TTC549 (cell line): ENCODE measurements at regions not wholly inside any gene's neighbourhood (a gene's known extent, or its start where the extent isn't known, plus 50 kb on each side); places are given as distances from the start of the nearest gene placed in this dataset.

Source experiments
- FAIRE-seq: peaks from 2 replicates; lab custom pipeline; 2012; peaks lifted over from hg19 to GRCh38; lab: Jason Lieb, UNC

DNA sequence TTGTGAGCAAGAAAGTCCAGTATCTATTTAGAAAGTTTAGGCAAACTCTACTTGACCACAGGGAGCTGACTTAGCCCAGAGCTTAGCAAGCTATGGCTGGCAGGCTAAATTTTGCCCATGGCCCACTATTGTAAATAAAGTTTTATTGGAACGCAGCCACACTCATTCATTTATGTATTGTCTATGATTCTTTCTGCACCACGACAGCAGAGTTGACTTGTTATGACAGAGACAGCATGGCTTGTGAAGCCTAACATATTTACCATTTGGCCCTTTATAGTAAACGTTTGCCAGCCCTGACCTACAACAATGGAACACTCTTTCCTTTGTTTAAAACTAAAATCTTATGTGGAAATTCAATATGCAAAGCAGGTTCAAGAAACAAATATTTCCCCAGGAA, 100.0 kb upstream of the ZFHX3 start:
- FAIRE-seq = no peak

GRCh38 chr16:73145166-73145880, 97.4 kb upstream of the ZFHX3 start:
- FAIRE-seq = no peak

DNA sequence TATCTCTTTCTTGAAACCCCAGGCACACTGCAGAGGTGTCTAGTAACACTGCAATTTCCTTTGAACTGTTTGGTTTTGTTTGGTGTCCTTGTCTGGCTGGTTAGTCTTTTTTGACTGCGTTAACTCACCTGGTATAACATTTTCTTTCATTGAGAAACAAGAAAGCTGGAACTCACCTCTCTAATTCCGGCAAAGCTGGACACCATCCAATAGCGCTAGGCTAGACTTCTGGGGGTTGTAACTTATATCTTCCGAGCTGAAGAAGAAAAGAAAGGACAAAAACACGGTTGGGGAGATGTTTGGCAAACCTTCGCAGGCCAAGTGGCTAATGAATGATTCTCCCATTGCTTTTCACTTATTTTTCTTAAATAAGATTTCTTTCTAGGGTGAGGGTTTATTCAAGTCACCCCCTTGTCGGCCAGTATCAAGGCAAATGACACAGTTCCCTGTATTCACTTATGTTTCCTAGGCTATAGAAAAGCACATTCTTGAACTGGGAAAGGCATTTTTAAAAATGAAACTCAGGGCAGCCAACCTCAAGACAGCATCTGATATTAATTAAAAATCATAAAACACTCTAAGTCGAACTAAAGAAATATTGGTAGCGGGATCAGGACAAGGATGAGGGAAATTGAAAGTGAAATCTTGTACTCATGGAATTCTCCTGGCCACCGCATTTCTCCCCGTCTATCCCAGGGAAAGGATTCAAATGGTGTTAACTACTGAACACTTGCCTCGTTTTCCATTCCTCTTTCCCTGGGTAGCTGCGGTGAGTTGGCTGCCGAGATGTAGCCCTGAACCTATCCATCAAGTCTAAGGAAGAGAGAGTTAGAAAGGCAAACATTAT, 95.9 kb upstream of the ZFHX3 start:
- no peak for FAIRE-seq

GRCh38 chr16:73143002-73143401, 95.1 kb upstream of the ZFHX3 start:
- no peak for FAIRE-seq

- no peak for FAIRE-seq
These were observed 94.3 kb upstream of the ZFHX3 start for GRCh38 chr16:73142053-73142854.

DNA sequence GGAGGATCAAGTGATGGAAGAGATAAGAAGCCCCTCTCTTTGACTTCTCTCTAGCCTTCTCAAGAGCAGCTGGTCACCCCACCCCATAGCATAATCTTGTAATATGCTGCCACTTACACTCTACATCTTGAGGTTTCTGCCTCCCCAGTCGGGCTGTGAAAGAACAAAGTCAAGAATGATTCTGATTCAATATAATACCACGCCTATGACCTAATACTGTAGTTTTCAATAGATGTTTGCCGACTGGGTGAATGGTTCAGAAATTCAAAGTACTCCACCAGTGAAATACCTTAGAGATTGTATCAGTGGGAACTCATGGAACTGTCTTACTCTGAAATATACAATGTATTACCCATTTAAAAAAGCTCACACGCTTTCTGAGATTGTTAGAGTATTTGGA, 93.0 kb upstream of the ZFHX3 start:
- FAIRE-seq = no peak

- no peak for FAIRE-seq
These were observed 83.4 kb upstream of the ZFHX3 start for GRCh38 chr16:73131156-73131862.

DNA sequence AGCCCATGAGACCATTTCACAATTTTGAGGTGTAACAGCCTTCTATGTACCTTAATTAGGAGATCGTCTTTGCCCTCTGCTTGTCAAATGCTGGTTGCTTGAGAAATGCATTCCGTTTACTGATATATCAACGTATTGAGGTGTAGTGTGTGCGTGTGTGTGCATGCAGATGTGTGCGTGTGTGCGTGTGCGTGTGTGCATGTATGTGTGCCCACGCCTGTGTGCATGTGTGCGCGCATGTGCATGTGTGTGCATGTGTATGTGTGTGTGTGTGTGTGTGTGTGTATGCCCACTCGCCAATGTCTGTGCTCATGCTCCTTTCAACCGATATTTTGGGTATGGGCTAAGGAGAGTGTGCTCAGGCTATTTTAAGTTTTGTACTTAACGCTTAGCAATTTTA, 81.5 kb upstream of the ZFHX3 start:
- FAIRE-seq = no peak

- no peak for FAIRE-seq
These were observed 78.6 kb upstream of the ZFHX3 start for GRCh38 chr16:73126525-73126853.

DNA sequence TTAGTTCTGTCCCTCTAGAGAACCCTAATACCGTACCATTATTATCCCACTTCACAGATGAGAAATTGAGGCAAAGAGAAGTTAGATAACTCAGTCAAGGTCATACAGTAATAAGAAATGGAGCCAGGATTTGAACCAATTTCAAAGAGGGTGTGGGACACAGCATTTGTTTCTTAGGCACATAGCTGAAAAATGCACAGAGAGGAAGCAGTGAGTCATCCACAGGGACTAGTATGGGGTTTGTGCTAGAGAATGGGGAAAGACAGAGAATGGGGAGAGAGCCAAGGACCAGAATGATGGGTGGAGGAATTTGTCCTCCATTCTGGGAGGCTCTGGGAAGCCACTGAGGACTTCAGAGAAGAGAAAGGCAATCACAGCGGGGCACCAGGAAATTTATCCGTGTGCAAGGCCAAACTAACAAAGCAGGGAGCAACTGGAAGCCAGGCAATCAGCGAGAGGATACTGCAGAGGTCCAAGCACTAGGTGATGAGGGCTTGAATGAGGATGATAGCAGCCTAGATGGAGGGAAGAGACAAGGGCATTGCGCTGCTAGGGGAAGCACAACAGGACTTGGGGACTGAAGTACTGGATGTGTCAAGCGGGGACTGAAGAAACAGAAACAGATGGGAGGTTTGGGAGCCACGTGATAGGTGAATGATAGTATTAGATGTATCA, 78.1 kb upstream of the ZFHX3 start:
- FAIRE-seq = no peak

DNA sequence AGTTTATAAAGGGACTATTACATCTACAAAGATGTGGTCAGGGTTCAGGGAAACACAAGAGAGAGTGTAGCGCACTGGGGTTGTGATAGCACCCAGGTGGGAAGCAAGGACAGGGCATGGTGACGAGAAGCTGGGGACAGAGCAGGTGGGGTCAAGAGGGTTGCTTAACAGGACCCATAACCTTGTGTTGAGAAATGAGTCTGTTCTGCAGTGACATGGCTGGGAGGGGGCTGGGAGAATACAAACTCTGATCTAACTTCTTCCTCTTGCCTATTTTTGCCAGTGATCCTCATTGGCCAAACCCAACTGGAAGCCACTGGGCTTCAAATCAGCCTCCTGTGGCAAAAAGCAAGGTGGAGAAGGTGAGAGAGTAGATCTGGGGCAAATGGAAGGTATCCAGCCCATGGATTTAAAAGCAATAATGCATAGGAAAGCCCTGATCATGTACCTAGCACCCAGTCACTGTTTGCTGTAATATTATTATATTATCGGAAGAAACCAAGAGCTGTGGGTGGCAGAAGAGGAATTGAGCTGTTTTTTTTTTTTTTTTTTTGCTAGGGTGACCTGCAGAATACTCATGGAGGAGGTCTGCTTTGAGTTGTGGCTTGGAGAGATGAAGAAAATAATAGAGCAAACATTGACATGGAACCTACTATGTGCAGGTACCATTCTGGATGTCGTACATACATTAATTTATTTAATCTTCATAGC, 76.9 kb upstream of the ZFHX3 start:
- no peak for FAIRE-seq

GRCh38 chr16:73124097-73124652, 76.2 kb upstream of the ZFHX3 start:
- FAIRE-seq = no peak

GRCh38 chr16:73122604-73123391, 74.9 kb upstream of the ZFHX3 start:
- FAIRE-seq = no peak

DNA sequence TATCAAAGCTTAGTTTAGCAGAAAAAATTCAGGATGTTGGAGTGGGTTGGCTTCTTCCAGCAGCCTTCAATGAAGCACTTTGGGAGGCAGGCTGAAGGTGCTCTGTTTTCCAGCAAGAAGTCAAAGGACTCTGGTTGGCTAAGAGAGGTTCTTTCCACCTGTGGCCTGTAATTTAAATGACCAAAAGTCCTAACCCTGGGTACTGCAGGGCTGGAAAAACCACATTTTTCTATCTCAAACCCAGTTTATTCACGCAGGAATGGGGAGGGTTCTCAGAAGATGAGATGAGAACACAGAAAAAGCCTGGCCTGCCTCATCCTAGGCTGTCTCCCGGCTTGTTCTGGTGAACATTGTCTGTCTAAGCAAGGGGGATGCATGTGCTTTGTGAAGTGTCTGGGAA, 68.6 kb upstream of the ZFHX3 start:
- FAIRE-seq = no peak

DNA sequence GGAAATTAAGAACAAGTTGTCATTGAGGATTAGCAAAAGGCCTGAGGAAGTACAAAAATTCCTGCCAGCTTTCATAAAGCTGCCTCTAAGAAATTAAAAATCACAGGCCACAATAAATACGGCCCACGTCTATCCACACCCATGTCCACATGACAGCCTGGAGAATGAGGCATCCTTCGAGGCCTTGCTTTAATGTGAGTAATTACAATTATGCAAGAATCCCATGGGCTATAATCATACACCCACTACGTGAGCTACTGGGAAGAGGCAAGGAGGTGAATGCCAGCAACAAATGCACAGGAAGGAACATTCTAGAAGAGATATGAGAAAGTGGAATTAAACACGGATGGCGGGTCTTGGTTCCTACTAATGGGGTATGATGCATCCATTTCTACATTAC, 65.4 kb upstream of the ZFHX3 start:
- no peak for FAIRE-seq

GRCh38 chr16:73108195-73108963, 60.5 kb upstream of the ZFHX3 start:
- FAIRE-seq = no peak

GRCh38 chr16:73107371-73107770, 59.4 kb upstream of the ZFHX3 start:
- FAIRE-seq = no peak

DNA sequence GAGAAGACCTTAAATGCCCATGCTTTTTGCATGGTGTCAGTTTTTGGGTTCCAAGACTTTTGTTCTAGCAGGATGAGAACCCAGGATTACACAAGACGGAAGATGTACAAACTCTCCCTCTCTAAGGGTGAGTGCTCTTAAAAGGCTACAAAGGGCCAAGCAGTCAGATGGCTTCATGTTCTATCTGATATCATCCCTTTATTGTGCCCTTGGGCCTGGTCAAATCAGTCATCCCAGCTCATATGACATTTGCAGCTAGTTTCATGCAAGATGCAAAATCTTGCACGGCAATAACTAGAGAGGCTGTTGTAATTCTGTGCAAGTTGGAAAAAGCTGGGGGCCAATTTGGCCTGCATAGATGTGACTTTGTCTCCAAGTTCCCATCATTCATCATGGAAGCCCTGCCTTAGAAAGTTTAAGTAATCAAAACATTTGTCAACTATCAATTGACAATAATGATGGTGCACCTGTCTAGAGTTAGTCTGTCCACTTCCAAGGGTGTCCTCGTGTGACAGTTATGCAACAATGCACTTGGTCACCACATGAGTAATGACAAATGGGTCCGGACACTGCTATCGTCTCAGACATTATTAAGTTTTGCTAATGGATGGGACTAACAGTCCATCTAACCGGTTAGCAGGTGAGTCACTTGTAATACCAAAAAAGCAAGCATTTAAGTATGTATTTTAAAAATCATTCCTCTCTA, 58.6 kb upstream of the ZFHX3 start:
- no peak for FAIRE-seq

DNA sequence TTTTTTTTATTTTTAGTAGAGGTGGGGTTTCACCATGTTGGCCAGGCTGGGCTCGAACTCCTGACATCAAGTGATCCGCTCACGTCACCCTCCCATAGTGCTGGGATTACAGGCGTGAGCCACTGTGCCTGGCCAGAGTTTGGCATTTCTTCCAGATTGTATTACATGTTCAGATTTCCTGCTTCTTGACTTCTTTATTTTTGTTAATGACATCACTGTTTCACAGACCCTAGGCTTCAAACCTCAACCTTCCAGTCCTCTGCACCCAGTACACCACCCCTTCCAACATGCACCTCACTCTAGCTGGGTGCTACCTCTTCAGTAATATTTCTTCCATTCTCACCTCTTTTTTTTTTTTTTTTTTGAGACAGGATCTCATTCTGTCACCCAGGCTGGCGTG, 53.6 kb upstream of the ZFHX3 start:
- FAIRE-seq = no peak
